RWPE2 (cell line): ENCODE measurements at regions not wholly inside any gene's neighbourhood (a gene's known extent, or its start where the extent isn't known, plus 50 kb on each side); places are given as distances from the start of the nearest gene placed in this dataset.
A peak's percentile ranks its signal among the peaks of the same experiment; 100 is the strongest.

ENCODE experiments used
- ATAC-seq: fragments of 200-7000 bp; cut with Tn5 transposase; 3 replicates; pipeline ENCODE4 v1.9.1; 2021; ENCODE audit warnings: low read depth
- DNase-seq: peaks from one replicate; pipeline ENCODE4 v3.0.0-alpha.2; 2020; ENCODE audit warnings: low spot score
- H3K27ac ChIP-seq: fragments of 450-650 bp; 2 replicates; pipeline ENCODE4 v1.5.1; 2017; ENCODE audit warnings: mild to moderate bottlenecking; ENCODE audit not compliant: poor library complexity, severe bottlenecking
- H3K27me3 ChIP-seq: fragments of 250-450 bp; sonication (Bioruptor Pico); 2 replicates; pipeline ENCODE4 v1.5.1; 2021; ENCODE audit warnings: mild to moderate bottlenecking, moderate library complexity; ENCODE audit not compliant: insufficient read depth, poor library complexity, severe bottlenecking
- H3K36me3 ChIP-seq: fragments of 250-450 bp; sonication (Bioruptor Pico); 2 replicates; pipeline ENCODE4 v1.5.1; 2020; ENCODE audit warnings: low read depth, mild to moderate bottlenecking, moderate library complexity
- H3K4me1 ChIP-seq: fragments of 250-450 bp; sonication (Bioruptor Pico); 2 replicates; pipeline ENCODE4 v1.5.1; 2021; ENCODE audit warnings: mild to moderate bottlenecking, moderate library complexity; ENCODE audit not compliant: insufficient read depth, poor library complexity, severe bottlenecking
- H3K4me3 ChIP-seq: fragments of 250-450 bp; sonication (Bioruptor Pico); 2 replicates; pipeline ENCODE4 v1.5.1; 2021; ENCODE audit warnings: mild to moderate bottlenecking, moderate library complexity; ENCODE audit not compliant: severe bottlenecking
- H3K9me3 ChIP-seq: fragments of 250-450 bp; sonication (Bioruptor Pico); 2 replicates; pipeline ENCODE4 v1.5.1; 2021; ENCODE audit warnings: mild to moderate bottlenecking, moderate library complexity; ENCODE audit not compliant: severe bottlenecking
- CTCF ChIP-seq: fragments of 450-650 bp; IDR thresholded peaks from one replicate; pipeline ENCODE4 v1.5.1; 2017; ENCODE audit warnings: mild to moderate bottlenecking, moderate library complexity; ENCODE audit not compliant: poor library complexity, severe bottlenecking

GRCh38 chr2:220090050-220090449 is 462.6 kb downstream of the SLC4A3 start:
- no peaks in the 10 kb centered on the region for H3K9me3 ChIP-seq
- no peak overlapping the region for H3K4me3 ChIP-seq
- DNase-seq = no peak
- no peak overlapping the region for H3K27ac ChIP-seq
- H3K36me3 ChIP-seq = no peaks in the 10 kb centered on the region
- H3K4me1 ChIP-seq = no peaks in the 10 kb centered on the region
- H3K27me3 ChIP-seq = no peaks in the 10 kb centered on the region
- ATAC-seq = 0 out of 3 replicates have a peak, but pooled peaks have one; percentile 25
- no peak for TF ChIP-seq CTCF

- DNase-seq (no peak), ATAC-seq (no peak)
- Histone ChIP-seq H3K27ac (no peak overlapping the region), H3K4me3 (no peak overlapping the region), H3K36me3 (no peaks in the 10 kb centered on the region), H3K9me3 (no peaks in the 10 kb centered on the region), H3K27me3 (no peaks in the 10 kb centered on the region), H3K4me1 (no peaks in the 10 kb centered on the region)
- no peak for TF ChIP-seq CTCF
These were observed 469.0 kb downstream of the SLC4A3 start for GRCh38 chr2:220096406-220096805.

GRCh38 chr2:220101980-220102379 is 474.6 kb downstream of the SLC4A3 start:
- ATAC-seq = no peak
- DNase-seq = no peak
- H3K4me3 ChIP-seq = no peak overlapping the region
- TF ChIP-seq CTCF = no peak
- H3K36me3 ChIP-seq = no peaks in the 10 kb centered on the region
- no peaks in the 10 kb centered on the region for H3K27me3 ChIP-seq
- no peaks in the 10 kb centered on the region for H3K4me1 ChIP-seq
- H3K27ac ChIP-seq = no peak overlapping the region
- H3K9me3 ChIP-seq = no peaks in the 10 kb centered on the region

- ATAC-seq (no peak), DNase-seq (no peak)
- no peak for TF ChIP-seq CTCF
- Histone ChIP-seq H3K4me1 (no peaks in the 10 kb centered on the region), H3K36me3 (no peaks in the 10 kb centered on the region), H3K4me3 (no peak overlapping the region), H3K27me3 (no peaks in the 10 kb centered on the region), H3K27ac (no peak overlapping the region), H3K9me3 (no peaks in the 10 kb centered on the region)
These were observed 476.2 kb downstream of the SLC4A3 start for GRCh38 chr2:220103596-220103995.

GRCh38 chr2:220104871-220105351 is 477.5 kb downstream of the SLC4A3 start:
- no peaks in the 10 kb centered on the region for H3K4me1 ChIP-seq
- H3K27me3 ChIP-seq = no peaks in the 10 kb centered on the region
- no peaks in the 10 kb centered on the region for H3K9me3 ChIP-seq
- no peak overlapping the region for H3K4me3 ChIP-seq
- no peaks in the 10 kb centered on the region for H3K36me3 ChIP-seq
- H3K27ac ChIP-seq = no peak overlapping the region
- TF ChIP-seq CTCF = no peak
- peak; percentile 51; the same call in 1 of the 3 replicates for ATAC-seq
- DNase-seq = no peak
